B cell (primary cell): ENCODE measurements at regions not wholly inside any gene's neighbourhood (a gene's known extent, or its start where the extent isn't known, plus 50 kb on each side); places are given as distances from the start of the nearest gene placed in this dataset.

ENCODE experiments used
- ATAC-seq: fragments of 200-7000 bp; cut with Tn5 transposase; one replicate; pipeline ENCODE4 v1.10.0; 2021; ENCODE audit warnings: low read depth, mild to moderate bottlenecking, moderate number of reproducible peaks, moderate library complexity
- CTCF ChIA-PET: fragments of 350-600 bp; sonication (Branson Sonifier 250); formaldehyde crosslinking; loops from one replicate; lab custom pipeline; 2021; ENCODE audit warnings: antibody characterized with exemption, inconsistent platforms; lab: Charles Lee
- POLR2A ChIA-PET: fragments of 350-600 bp; sonication (Branson Sonifier 250); formaldehyde crosslinking; loops from one replicate; lab custom pipeline; 2021; ENCODE audit warnings: antibody characterized with exemption; lab: Charles Lee
- DNase-seq: peaks from one replicate; pipeline ENCODE4 v3.0.0; 2013
- H2AFZ ChIP-seq: 2 replicates; pipeline ENCODE4 v1.6.1; 2012; ENCODE audit warnings: mild to moderate bottlenecking, low read depth, low read length; ENCODE audit not compliant: insufficient read depth, poor library complexity, severe bottlenecking
- H3K27ac ChIP-seq, 2 donors: 1 replicate in 1 of 2; 2 replicates in 1 of 2; pipeline ENCODE4 v1.5.1; 2012 to 2013; ENCODE audit warnings: low read length in 2 of 2, mild to moderate bottlenecking in 2 of 2, moderate library complexity in 1 of 2
- H3K27me3 ChIP-seq, 4 experiments: fragments of 200-600 bp in 1 of 4; sonication (generic) in 1 of 4; replicated peaks in 1 of 4; 1 replicate in 2 of 4; 2 replicates in 2 of 4; pipeline versions ENCODE4 v1.6.1 to v1.7.0; 2013 to 2016; ENCODE audit warnings: low read length in 3 of 4, mild to moderate bottlenecking in 2 of 4, mixed read lengths in 1 of 4, moderate library complexity in 1 of 4; ENCODE audit not compliant: insufficient read depth in 4 of 4, control insufficient read depth in 3 of 4; ENCODE audit errors: control extremely low read depth in 1 of 4
- H3K36me3 ChIP-seq, 2 experiments: replicated peaks in 1 of 2; 1 replicate in 1 of 2; 2 replicates in 1 of 2; pipeline versions ENCODE4 v1.6.1 to v1.7.1; 2013; ENCODE audit warnings: low read length in 1 of 2; ENCODE audit not compliant: insufficient read depth in 2 of 2, control insufficient read depth in 1 of 2; ENCODE audit errors: control extremely low read depth in 1 of 2, extremely low read depth in 1 of 2
- H3K4me1 ChIP-seq, 2 donors: fragments of 200-600 bp in 1 of 2; sonication (generic) in 1 of 2; 1 replicate in 1 of 2; 2 replicates in 1 of 2; pipeline versions ENCODE4 v1.5.1 to v1.6.1; 2013 to 2017; ENCODE audit warnings: low read length in 2 of 2; ENCODE audit not compliant: control insufficient read depth in 2 of 2, insufficient read depth in 2 of 2
- H3K4me2 ChIP-seq: replicated peaks from 2 replicates; pipeline ENCODE3; 2012; ENCODE audit warnings: mild to moderate bottlenecking, low read depth, low read length; ENCODE audit not compliant: poor library complexity, severe bottlenecking
- H3K4me3 ChIP-seq, 5 experiments: fragments of 200-600 bp in 1 of 5; sonication (generic) in 1 of 5; 1 replicate in 3 of 5; 2 replicates in 2 of 5; pipeline versions ENCODE4 v1.5.1 to v1.7.0; 2011 to 2016; ENCODE audit warnings: low read length in 4 of 5, mild to moderate bottlenecking in 4 of 5, low read depth in 2 of 5, control low read depth in 1 of 5, moderate library complexity in 1 of 5; ENCODE audit not compliant: insufficient read depth in 1 of 5; ENCODE audit errors: control extremely low read depth in 1 of 5, extremely low read depth in 1 of 5
- H3K79me2 ChIP-seq: fragments of 200-600 bp; sonication (generic); one replicate; pipeline ENCODE4 v1.6.0; 2016; ENCODE audit warnings: low read length; ENCODE audit not compliant: control insufficient read depth, insufficient read depth
- H3K9ac ChIP-seq: fragments of 200-600 bp; sonication (generic); 2 replicates; pipeline ENCODE4 v1.6.1; 2017; ENCODE audit warnings: mild to moderate bottlenecking, low read length, moderate library complexity
- H3K9me3 ChIP-seq, 3 donors: one replicate each; pipeline versions ENCODE4 v1.6.1 to v1.7.1; 2013; ENCODE audit warnings: low read length in 2 of 3; ENCODE audit not compliant: control insufficient read depth in 2 of 3, insufficient read depth in 1 of 3; ENCODE audit errors: control extremely low read depth in 1 of 3
- H4K20me1 ChIP-seq: 2 replicates; pipeline ENCODE4 v1.6.0; 2012; ENCODE audit warnings: mild to moderate bottlenecking, low read length; ENCODE audit not compliant: insufficient read depth, control insufficient read depth, poor library complexity, severe bottlenecking
- H3K27ac Mint-ChIP-seq: one replicate; pipeline ENCODE4 v1.8.0; 2021; ENCODE audit warnings: mixed read lengths
- H3K27me3 Mint-ChIP-seq: one replicate; pipeline ENCODE4 v1.8.0; 2021; ENCODE audit warnings: mixed read lengths
- H3K4me1 Mint-ChIP-seq: one replicate; pipeline ENCODE4 v1.8.0; 2021; ENCODE audit warnings: mixed read lengths
- H3K4me3 Mint-ChIP-seq: one replicate; pipeline ENCODE4 v1.8.0; 2021; ENCODE audit warnings: mixed read lengths
- H3K9me3 Mint-ChIP-seq: one replicate; pipeline ENCODE4 v1.8.0; 2022; ENCODE audit warnings: mixed read lengths; ENCODE audit not compliant: insufficient read depth
- CTCF ChIP-seq: fragments of 200-600 bp; IDR thresholded peaks from one replicate; pipeline ENCODE4 v1.8.0; 2022; ENCODE audit warnings: antibody characterized with exemption, mild to moderate bottlenecking
- EZH2 ChIP-seq: IDR thresholded peaks from 2 replicates; pipeline ENCODE4 v1.6.1; 2012; ENCODE audit warnings: borderline replicate concordance, low read depth, mild to moderate bottlenecking, moderate library complexity, low read length; ENCODE audit not compliant: insufficient read depth, poor library complexity, severe bottlenecking
- WGBS: methylation state at CpG from one replicate; pipeline ENCODE4 v1.1.5; 2013; ENCODE audit warnings: missing lambda C conversion rate; ENCODE audit not compliant: insufficient coverage; 5-methylcytosine and 5-hydroxymethylcytosine counted together
- intact Hi-C: fragments of 100-400 bp; cut with micrococcal nuclease; formaldehyde crosslinking; loops from one replicate; pipeline ENCODE4 v1.10.0; 2022

- intact Hi-C loops, result no loop called here
- Histone ChIP-seq H3K4me1 (no peaks in the 10 kb centered on the region), H2AFZ (no peak overlapping the region), H3K27me3 (no peaks in the 10 kb centered on the region), H3K79me2 (no peaks in the 10 kb centered on the region), H3K9me3 (peaks cover 0 to 5% (median 0%) of the 10 kb centered on the region in 3 donors), H3K36me3 (no peaks in the 10 kb centered on the region), H3K4me2 (no peak overlapping the region), H3K4me3 (no peak overlapping the region), H4K20me1 (no peaks in the 10 kb centered on the region), H3K27ac (no peak overlapping the region), H3K9ac (no peak overlapping the region)
- Mint-ChIP-seq H3K27me3 (no peaks in the 10 kb centered on the region), H3K4me1 (no peaks in the 10 kb centered on the region), H3K4me3 (no peak overlapping the region), H3K27ac (no peak overlapping the region), H3K9me3 (peaks cover 3% of the 10 kb centered on the region)
- CTCF ChIA-PET, result no interaction called here
- no CpG with 5 or more reads among the region's 2 CpGs for WGBS
- no peak for TF ChIP-seq CTCF
- TF ChIP-seq EZH2, result no peak
- DNase-seq (no peak), ATAC-seq (no peak)
- POLR2A ChIA-PET, result no interaction called here
Observed at GRCh38 chr20:60461993-60462392, 503.8 kb downstream of the CDH26 start.

GRCh38 chr20:60463798-60464197, 505.6 kb downstream of the CDH26 start:
- intact Hi-C loops, result no loop called here
- no peak for ATAC-seq
- Histone ChIP-seq H3K27ac (no peak overlapping the region), H3K79me2 (no peaks in the 10 kb centered on the region), H3K27me3 (no peaks in the 10 kb centered on the region), H3K36me3 (no peaks in the 10 kb centered on the region), H3K9me3 (peaks cover 0 to 11% (median 0%) of the 10 kb centered on the region in 3 donors), H3K4me3 (no peak overlapping the region), H3K4me1 (no peaks in the 10 kb centered on the region), H4K20me1 (no peaks in the 10 kb centered on the region), H3K9ac (no peak overlapping the region), H3K4me2 (no peak overlapping the region), H2AFZ (no peak overlapping the region)
- TF ChIP-seq CTCF, result no peak
- no peak for TF ChIP-seq EZH2
- POLR2A ChIA-PET, result no interaction called here
- DNase-seq, result no peak
- CTCF ChIA-PET, result no interaction called here
- WGBS, result no CpG with 5 or more reads among the region's 2 CpGs
- H3K9me3 Mint-ChIP-seq, result peaks cover under 1% of the 10 kb centered on the region
- no peaks in the 10 kb centered on the region for H3K4me1 Mint-ChIP-seq
- H3K4me3 Mint-ChIP-seq, result no peak overlapping the region
- H3K27me3 Mint-ChIP-seq, result no peaks in the 10 kb centered on the region
- H3K27ac Mint-ChIP-seq, result no peak overlapping the region
